RKO (cell line): ENCODE measurements at regions not wholly inside any gene's neighbourhood (a gene's known extent, or its start where the extent isn't known, plus 50 kb on each side); places are given as distances from the start of the nearest gene placed in this dataset.

Experiments used
- DNase-seq: peaks from one replicate; pipeline ENCODE4 v3.0.0-alpha.2; 2016; ENCODE audit warnings: low spot score

- peak; percentile 45 for DNase-seq
These were observed 229.7 kb upstream of the AGAP1 start for GRCh38 chr2:235264121-235264493.

DNA sequence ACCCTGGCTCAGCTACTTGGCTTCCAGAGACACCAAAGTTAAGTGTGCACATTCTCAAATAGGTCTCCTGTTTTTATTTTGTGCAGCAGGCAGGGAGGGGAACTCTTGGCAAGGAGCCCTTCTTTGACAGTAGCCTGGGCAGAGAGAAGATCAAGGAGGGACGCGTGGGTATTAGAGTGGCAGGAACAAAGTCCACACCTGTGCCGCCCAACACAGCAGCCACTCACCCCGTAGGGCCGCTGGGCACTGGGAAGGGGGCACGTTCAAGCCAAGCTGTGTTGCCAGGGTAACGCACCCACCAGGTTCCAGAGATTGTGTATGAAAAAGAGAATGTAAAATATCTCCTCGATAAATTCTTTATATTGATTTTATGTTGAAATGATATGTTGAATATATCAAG, 229.3 kb upstream of the AGAP1 start:
- DNase-seq: no peak

- DNase-seq: no peak
These were observed 228.4 kb upstream of the AGAP1 start for GRCh38 chr2:235265348-235265965.

- DNase-seq: no peak
These were observed 226.6 kb upstream of the AGAP1 start for GRCh38 chr2:235267251-235267650.

GRCh38 chr2:235268535-235268934, 225.3 kb upstream of the AGAP1 start:
- DNase-seq: no peak

GRCh38 chr2:235270291-235270690, 223.6 kb upstream of the AGAP1 start:
- DNase-seq: no peak

GRCh38 chr2:235270956-235271355, 222.9 kb upstream of the AGAP1 start:
- DNase-seq: no peak

DNA sequence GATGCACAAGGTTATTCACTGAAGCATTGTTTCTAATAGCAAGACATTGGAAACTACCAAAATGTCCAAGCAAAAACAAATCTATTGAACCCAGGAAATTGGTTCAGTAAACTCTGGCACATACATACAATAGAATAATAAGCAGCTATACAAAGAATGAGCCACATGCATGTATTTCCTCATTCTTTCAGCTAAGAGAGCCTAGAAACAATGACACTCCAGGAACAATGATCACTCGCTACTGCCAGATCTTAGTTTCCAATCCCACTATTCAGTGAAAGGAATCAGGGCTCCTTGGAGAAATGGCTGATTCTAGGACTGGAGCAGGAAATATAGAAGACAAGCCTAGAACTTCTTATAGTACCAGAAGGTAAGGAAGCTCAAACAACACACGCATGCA, 221.9 kb upstream of the AGAP1 start:
- DNase-seq: no peak

- no peak for DNase-seq
These were observed 219.8 kb upstream of the AGAP1 start for GRCh38 chr2:235274023-235274422.

DNA sequence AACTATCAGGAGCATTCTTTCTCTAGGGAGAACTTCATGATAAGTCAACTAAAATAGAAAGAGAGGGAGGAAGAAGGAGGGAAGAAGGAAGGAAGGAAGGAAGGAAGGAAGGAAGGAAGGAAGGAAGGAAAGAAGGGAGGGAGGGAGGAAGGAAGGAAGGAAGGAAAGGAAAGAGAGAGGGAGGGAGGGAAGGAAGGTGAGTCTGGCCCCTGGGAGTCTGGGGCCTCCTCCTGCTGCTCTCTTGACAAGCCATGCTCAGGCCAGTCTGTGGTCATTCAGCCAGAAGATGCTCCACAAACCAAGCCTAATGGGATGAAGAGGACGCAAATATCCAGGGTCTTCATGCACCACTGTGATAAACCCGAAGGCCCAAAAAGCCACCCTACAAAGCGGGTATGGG, 216.4 kb upstream of the AGAP1 start:
- no peak for DNase-seq

- DNase-seq: no peak
These were observed 215.0 kb upstream of the AGAP1 start for GRCh38 chr2:235278771-235279355.

DNA sequence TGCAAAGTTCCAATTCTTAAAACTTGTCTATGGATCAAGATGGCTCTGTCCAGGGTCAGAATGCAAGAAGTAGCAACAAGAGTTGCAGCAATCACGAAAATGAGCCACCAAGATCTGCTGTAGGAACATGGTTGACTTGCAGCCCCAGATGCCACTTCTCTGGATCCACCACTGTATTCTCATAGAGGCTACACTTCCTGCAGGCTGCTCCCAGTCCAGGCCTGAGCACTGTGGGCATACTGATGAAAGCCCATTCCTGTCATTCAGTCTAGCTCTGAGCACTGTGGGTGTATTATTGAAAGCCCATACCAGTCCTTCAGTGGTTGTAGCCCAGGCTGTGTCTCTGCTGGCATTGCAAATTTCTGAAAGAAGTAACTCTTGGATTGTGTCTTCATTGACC, 213.9 kb upstream of the AGAP1 start:
- no peak for DNase-seq

GRCh38 chr2:235283246-235283645, 210.6 kb upstream of the AGAP1 start:
- no peak for DNase-seq

DNA sequence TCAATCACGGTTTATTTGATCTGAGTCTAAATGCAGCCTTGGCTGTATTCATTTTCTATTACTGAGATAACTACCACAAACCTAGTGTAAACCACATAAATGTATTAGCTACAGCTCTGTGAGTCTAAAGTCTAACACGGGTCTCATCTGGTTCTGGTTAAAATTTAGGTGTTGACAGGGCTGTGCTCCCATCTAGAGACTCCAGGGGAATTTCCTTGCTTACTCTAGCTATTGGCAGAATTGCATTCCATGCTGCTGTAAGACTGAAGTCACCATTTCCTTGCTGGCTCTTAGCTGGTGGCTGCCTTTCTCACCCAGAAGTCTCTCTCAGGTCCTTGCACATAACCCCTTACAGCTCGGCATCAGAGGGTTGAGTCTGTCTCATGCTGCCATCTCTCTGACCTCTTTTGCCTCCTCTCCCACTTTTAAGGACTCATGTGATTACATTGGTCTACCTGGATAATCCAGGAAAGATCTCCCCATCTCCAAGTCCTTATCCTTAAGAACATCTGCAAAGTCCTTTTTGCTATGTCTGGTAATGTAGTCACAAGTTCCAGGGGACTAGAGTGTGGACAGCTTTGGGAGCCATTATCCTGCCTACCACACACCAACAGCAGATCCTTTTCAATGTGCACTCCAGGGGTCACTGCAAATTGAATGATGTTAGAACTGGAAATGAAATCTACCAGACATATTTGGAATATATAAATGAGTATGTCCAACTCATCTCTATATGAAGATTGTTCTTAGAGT, 207.0 kb upstream of the AGAP1 start:
- DNase-seq: no peak

- no peak for DNase-seq
These were observed 206.5 kb upstream of the AGAP1 start for GRCh38 chr2:235287375-235287733.

DNA sequence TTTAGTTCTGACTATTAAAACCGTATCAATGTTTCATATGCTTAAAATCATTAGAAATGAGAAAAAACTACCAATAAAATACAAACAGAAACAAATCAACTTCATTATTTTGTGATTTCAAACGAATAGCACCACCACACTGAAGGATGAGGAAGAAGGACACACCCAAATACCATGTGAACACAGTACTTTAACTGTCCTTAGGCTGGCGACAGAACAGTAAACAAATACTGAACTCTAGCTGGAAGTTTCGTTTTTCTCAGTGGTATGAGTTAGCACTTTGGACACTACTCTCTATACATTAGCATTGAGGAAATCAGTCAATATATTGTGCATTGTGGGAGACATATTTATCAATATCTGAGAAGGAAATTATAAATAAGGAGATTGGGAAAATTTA, 202.4 kb upstream of the AGAP1 start:
- no peak for DNase-seq

GRCh38 chr2:235293061-235293460, 200.8 kb upstream of the AGAP1 start:
- DNase-seq: no peak

- no peak for DNase-seq
These were observed 198.0 kb upstream of the AGAP1 start for GRCh38 chr2:235295831-235296230.

GRCh38 chr2:235300368-235301201, 193.3 kb upstream of the AGAP1 start:
- DNase-seq: no peak

- DNase-seq: no peak
These were observed 192.4 kb upstream of the AGAP1 start for GRCh38 chr2:235301202-235302076.

DNA sequence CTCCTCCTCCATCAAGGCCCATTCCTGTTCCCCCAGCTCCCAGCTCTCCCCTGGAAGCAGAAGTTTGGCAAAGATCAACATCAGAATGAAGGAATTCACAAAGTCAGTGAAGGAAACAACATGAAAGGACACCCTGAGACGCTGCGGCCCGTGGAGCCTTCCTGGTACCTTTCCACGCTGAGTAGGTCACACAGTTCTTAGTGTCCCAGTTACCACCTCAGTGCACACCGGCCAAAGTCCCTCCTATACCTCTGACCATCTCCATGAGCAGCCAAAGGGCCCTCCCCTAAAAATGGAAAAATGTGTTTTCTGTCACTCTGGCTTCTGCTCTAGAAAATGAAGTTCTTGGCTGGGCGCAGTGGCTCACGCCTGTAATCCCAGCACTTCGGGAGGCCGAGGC, 191.6 kb upstream of the AGAP1 start:
- no peak for DNase-seq
